Superior temporal gyrus (tissue), 1 donor: ENCODE measurements at regions not wholly inside any gene's neighbourhood (a gene's known extent, or its start where the extent isn't known, plus 50 kb on each side); places are given as distances from the start of the nearest gene placed in this dataset.
"Not testable (repeated sequence)": the region's sequence is repeated elsewhere in the genome, so short reads cannot be mapped to it uniquely, and the experiment has no call there.

Experiments
- DNase-seq: peaks from one replicate; pipeline ENCODE4 v3.0.0-alpha.2; 2016; ENCODE audit errors: extremely low spot score

- no peak for DNase-seq
These were observed 208.5 kb upstream of the PROX1 start for GRCh38 chr1:213779228-213779627.

GRCh38 chr1:213782941-213783672 lies 204.7 kb upstream of the PROX1 start:
- DNase-seq: no peak

- DNase-seq: no peak
These were observed 203.9 kb upstream of the PROX1 start for GRCh38 chr1:213783893-213784292.

GRCh38 chr1:213786683-213787082 lies 201.1 kb upstream of the PROX1 start:
- DNase-seq: no peak

- no peak for DNase-seq
These were observed 197.2 kb upstream of the PROX1 start for GRCh38 chr1:213790565-213790964.

GRCh38 chr1:213793482-213794067 lies 194.2 kb upstream of the PROX1 start:
- DNase-seq: no peak

GRCh38 chr1:213796525-213796924 lies 191.2 kb upstream of the PROX1 start:
- DNase-seq: no peak

GRCh38 chr1:213808288-213808687 lies 179.5 kb upstream of the PROX1 start:
- DNase-seq: not testable (repeated sequence)

GRCh38 chr1:213817156-213817555 lies 170.6 kb upstream of the PROX1 start:
- DNase-seq: no peak

- DNase-seq: no peak
These were observed 167.2 kb upstream of the PROX1 start for GRCh38 chr1:213820362-213821149.

GRCh38 chr1:213821175-213821942 lies 166.4 kb upstream of the PROX1 start:
- no peak for DNase-seq

- no peak for DNase-seq
These were observed 165.8 kb upstream of the PROX1 start for GRCh38 chr1:213821943-213822334.

- DNase-seq: no peak
These were observed 160.9 kb upstream of the PROX1 start for GRCh38 chr1:213826891-213827290.

GRCh38 chr1:213828867-213829266 lies 158.9 kb upstream of the PROX1 start:
- DNase-seq: no peak

- DNase-seq: no peak
These were observed 158.0 kb upstream of the PROX1 start for GRCh38 chr1:213829780-213830179.

GRCh38 chr1:213830371-213830770 lies 157.4 kb upstream of the PROX1 start:
- no peak for DNase-seq

GRCh38 chr1:213840575-213840974 lies 147.2 kb upstream of the PROX1 start:
- DNase-seq: no peak

- DNase-seq: no peak
These were observed 143.1 kb upstream of the PROX1 start for GRCh38 chr1:213844632-213845031.

- no peak for DNase-seq
These were observed 135.7 kb upstream of the PROX1 start for GRCh38 chr1:213852107-213852506.

GRCh38 chr1:213858581-213858980 lies 129.2 kb upstream of the PROX1 start:
- no peak for DNase-seq

- DNase-seq: no peak
These were observed 125.9 kb upstream of the PROX1 start for GRCh38 chr1:213861841-213862240.

- DNase-seq: no peak
These were observed 123.7 kb upstream of the PROX1 start for GRCh38 chr1:213864091-213864490.
